Midbrain (tissue), 1 donor: ENCODE measurements at regions not wholly inside any gene's neighbourhood (a gene's known extent, or its start where the extent isn't known, plus 50 kb on each side); places are given as distances from the start of the nearest gene placed in this dataset.
"Not testable (repeated sequence)": the region's sequence is repeated elsewhere in the genome, so short reads cannot be mapped to it uniquely, and the experiment has no call there.

Experiments used
- DNase-seq: peaks from one replicate; lab custom pipeline; 2025; lab: John Stamatoyannopoulos, UW

DNA sequence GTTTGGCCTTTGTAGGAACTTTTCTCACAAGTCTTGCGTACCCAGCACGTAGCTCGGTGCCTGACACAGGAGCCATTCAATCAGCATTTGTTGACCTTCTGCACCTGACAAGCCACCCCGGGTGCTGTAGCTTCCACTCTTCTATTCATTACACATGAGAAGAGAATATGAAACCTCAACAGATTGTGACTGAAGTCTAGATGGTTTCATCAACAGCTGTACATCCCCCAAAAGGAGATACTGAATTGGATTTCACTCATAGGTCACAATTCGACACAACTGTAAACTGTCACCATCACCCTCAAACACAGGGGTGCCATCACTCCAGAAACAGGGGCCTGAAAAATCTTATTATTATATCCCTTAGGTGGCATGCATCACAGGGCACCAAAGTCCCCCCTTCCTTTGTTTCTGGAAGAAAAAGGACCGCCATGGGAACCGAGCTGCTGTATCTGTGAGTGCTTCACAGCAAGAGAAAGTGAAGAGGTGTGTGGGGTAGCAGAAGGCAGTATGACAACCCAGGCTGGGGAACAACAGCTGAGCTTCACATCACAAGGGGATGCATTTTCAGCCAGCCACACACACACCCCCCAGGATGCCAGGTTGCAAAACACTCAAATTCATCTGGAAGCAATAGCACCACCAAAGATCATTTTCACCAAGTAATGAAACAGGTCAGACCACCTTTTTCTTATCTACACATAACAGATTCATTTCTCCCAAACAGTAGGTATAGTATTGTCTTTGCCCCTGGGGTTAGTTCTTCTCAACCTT lies 225.7 kb downstream of the TOMM20 start:
- DNase-seq, result no peak

DNA sequence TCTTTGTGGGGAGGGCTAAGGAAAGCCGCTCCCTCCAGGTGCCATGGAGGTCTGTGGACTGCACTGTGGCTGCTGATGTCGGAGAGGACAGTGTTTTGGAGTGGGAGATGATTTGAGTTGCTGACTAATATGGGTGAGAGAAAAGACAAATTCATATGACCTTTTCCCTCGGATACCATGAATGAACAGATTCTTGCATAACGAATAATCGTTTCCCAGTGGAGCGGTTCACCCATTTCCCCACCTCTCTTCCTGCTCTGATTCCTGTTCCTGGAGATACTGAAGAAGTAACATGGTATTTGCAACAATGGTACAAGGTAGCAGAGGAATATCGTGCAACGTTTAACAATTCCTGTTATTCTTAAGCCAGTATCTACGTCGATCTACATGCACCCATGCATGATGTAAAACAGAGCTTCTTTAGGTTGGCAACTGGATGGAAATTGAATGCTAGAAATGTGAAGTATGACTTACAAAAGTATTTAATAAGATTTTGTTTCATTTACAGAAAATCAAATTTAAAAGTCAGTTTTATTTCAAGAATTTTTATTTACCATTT lies 227.1 kb downstream of the TOMM20 start:
- DNase-seq, result no peak

GRCh38 chr1:234900595-234900994 lies 228.0 kb downstream of the TOMM20 start:
- no peak for DNase-seq

DNA sequence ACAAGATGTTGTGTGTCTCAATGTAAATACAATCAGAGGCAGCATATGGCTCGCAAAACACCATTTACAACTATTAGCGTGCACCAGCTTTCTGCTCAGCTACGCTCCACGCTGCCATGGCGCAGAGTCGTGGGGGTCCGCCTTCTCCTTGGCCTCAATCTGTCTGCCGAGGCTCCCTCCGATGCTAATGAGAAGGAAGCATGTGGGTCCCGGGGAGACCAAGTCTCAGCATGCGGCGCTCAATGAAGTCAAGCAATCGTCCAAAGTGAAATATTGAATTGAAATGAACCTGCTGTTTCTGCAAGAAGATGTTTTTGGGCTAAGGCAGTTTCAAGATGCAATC lies 228.9 kb downstream of the TOMM20 start:
- no peak for DNase-seq

DNA sequence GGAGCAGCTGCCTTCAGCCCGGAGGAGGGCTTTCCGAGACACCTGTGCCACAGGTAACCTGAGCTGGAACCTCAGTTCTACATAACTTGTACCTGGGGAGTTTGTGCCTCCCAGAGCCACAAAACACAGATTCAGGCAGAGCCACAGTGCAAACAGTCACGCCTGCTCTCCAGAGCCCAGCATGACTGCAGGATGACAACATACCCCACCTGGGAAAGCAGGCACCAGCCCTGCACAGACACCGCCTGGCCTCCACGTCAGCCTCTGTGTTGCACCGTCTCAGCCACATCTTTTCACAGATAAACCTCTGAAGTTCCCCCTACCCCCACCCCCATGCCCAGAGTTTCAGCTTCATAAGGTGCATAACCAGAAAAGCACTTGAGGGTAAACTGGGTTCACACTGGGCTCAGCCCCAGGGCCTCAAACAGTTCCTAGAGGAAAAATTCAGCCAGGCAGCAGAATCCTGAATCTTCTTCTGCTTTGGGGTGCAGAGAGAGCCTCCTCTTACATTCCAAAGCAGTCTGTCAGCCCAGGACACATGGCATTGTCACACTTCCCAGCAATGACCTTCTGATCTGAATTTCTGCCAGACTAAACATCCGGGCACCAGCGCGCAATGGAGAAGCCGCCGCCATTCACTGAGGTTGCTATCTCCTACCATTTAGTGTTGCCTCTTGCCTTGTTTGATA lies 229.5 kb downstream of the TOMM20 start:
- no peak for DNase-seq

DNA sequence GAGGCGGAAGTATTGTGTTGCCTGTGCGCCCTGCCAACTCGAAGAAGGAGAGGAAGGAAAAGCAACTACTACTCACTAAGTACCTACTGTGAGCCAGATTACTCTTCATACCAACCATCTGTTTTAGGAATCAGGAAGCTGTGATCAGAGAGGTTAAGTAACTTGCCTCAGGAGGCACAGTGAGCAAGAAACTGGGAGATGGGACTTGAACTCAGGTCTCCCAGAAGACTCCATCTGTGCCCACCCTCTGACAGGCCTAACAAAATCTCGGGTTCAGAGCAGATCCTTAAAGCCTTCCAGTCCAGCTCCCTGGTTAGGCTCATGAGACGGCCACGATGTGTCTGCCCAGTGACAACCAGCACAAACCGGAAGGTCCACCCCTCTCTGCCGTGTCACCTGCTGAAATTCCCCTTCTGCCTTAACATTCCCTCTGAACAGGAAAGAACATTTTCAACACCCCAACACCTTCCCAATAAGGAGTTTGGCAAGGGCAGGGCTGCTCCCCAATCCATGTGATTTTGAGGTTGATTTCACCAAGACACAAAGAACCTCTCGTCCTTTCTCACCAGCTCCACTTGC lies 230.1 kb downstream of the TOMM20 start:
- DNase-seq, result no peak

GRCh38 chr1:234897754-234898454 lies 230.7 kb downstream of the TOMM20 start:
- no peak for DNase-seq

- no peak for DNase-seq
These were observed 231.3 kb downstream of the TOMM20 start for GRCh38 chr1:234897390-234897749.

DNA sequence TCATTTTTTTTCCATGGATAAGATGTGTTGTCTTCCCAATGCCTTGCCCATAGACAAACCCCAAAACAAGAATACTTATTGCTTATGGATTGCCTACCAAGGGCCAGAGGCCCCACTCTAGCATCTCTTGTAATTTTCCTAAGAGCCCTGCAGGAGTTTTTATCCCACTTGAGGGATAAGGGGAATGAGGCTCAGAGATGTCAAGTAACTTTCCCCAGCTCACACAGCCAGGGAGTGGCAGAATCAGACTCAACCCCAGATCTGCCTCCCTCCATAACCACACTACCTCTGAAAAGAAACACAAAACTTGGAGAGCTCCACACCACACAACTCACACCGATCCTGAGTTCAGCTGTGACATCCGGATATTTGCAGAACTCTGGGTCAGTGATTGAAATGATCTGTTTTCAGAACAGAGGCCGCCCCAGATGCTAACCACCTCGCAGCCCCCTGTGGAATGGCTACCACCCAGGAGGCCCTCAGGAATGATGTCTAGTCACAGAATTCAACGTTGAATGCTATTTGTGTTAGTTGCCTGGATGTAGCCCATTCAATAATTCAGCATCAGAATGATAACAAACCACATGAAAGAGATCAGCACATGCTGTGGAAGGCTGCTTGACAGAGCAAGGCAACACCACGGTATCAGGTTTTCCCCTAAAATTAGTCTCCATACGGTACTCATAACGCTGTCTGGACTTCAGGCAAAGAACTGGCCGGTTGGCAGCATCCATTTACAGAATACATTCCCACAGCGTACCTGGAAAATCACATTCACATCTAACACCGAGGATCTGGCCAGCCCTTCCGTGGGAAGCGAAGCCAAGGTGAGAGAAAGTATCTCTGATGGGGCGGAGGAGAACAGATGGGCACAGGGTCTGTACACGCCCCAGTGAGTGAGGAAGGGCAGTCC lies 231.9 kb downstream of the TOMM20 start:
- DNase-seq, result no peak

DNA sequence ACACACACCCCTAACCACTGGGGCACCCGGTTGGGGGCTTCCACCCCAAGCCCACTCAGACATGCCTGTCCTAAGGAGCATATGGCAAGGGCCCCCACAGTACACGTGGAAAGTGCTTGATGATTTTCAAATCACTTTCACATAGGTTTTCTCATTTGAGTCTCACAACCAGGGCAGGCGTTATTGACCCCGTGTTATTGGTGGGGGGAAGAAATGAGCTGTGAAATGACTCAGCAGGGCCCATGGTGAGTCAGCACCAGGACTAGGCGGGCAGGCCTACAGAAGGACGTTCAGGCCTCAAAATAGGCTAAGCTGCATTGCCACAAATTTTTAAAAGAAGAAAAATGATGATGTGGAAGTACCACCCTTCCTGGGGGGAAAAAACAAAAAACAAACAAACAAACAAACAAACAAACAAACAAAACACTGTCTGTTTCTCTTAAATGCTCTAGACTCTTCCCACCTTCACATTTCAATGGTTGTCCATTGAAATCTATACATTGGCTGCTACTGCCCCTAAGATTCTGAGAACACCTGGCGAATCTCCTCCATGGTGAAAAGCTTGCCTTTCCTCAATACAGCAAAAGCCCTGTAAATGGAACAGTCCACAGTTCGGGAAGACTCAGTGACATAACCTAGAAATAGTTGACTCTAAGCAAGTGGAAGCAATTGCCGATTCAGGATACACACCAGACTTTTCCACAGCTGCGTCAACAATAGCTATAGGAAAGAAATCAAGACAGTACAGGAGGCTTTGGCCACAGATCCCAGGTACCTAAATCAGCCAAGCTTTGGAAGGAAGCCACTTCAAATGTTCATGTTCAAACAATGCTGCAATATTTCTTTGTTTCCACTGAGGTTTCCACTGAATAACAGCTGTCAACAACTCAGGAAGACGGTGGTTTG lies 234.7 kb downstream of the TOMM20 start:
- no peak for DNase-seq

- no peak for DNase-seq
These were observed 235.3 kb downstream of the TOMM20 start for GRCh38 chr1:234893359-234893724.

DNA sequence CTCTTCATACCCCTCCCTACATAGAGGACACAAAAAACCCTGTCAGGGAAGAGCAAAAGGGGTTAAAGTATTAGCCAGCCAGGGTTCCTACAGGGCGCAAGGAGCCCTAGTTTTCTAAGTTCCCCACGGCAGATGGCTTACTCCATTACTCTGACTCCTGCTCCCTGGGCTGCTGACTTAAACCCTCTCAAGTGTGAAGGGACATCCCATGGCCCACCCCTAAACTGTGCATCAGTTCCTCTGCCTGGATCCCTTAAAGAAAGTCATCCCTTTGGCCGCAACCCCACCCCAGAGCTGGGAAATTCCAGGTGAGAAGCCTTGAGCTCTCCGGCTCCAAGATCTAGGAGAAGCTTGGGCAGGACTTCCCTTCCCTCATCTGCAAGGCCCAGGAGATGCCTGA lies 236.0 kb downstream of the TOMM20 start:
- DNase-seq, result no peak

DNA sequence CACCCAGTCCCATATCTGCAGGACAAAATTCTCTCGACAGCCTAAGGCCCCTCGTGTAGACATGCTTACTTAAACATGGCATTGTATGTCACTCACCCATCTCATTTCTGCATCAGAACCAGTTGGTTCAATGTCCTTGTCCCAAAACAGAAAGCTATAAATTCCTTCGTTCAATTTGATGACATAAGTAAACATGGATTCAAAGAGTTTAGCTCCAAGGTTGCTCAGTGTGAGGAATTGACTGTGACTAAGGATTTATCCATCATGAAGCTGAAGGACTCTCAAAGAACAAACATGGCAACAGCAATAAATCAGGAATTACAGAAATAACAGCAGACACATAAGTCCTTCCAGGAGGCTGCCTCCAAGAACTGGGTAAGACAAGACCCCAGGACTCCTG lies 237.2 kb downstream of the TOMM20 start:
- DNase-seq, result no peak

GRCh38 chr1:234889643-234890042 lies 239.0 kb downstream of the TOMM20 start:
- no peak for DNase-seq

- DNase-seq, result not testable (repeated sequence)
These were observed 240.4 kb downstream of the TOMM20 start for GRCh38 chr1:234888247-234888646.

GRCh38 chr1:234887016-234887900 lies 241.4 kb downstream of the TOMM20 start:
- no peak for DNase-seq

GRCh38 chr1:234886081-234886984 lies 242.3 kb downstream of the TOMM20 start:
- no peak for DNase-seq

DNA sequence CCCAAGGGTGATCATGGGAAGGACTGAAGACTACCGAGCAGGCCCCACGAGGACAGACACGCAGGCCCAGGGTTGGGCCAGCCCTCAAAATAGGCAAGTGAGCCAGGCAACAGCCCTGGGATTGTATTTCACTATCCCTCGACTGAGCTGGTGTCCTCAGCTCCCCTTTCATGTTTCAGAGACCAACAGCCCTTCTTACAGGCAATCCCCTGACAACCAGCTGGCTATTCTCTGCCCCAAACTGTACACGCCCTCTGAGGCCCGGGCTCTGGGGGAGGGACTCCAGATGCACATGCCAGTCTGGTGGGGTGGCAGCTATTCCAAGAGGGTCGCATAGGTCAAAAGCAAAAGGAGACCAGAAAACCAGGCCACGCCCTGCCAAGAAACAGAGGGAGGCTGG lies 243.0 kb downstream of the TOMM20 start:
- DNase-seq, result no peak
